ENCODE measurements at regions not wholly inside any gene's neighbourhood (a gene's known extent, or its start where the extent isn't known, plus 50 kb on each side); places are given as distances from the start of the nearest gene placed in this dataset.

- WGBS, 2 donors = 85 to 97% methylated on average over 1 of the region's 1 CpG
- Histone ChIP-seq H3K9me3 (no peaks in the 10 kb centered on the region), H3K27me3 (no peaks in the 10 kb centered on the region), H3K4me1 (no peaks in the 10 kb centered on the region), H3K27ac (no peak overlapping the region), H3K4me3 (no peak overlapping the region), H3K36me3 (ENCODE audit: low read depth, missing control alignments) (no peaks in the 10 kb centered on the region)
- no peak for TF ChIP-seq POLR2A (IDR thresholded peaks at IDR 0.05)
- no peak for TF ChIP-seq CTCF (IDR thresholded peaks at IDR 0.05)
- intact Hi-C loops (cut with DNase I; ENCODE audit: low total_unique reads) = no loop called here
- DNase-seq = no peak
These were observed 143.3 kb downstream of the CD83 start for GRCh38 chr6:14260839-14261238.

- WGBS, 2 donors = 91 to 93% methylated on average over 1 of the region's 1 CpG
- no peaks in the 10 kb centered on the region for H3K9me3 ChIP-seq
- H3K27ac ChIP-seq = no peak overlapping the region
- intact Hi-C loops (cut with DNase I; ENCODE audit: low total_unique reads) = no loop called here
- TF ChIP-seq CTCF (IDR thresholded peaks at IDR 0.05) = no peak
- no peak for TF ChIP-seq POLR2A (IDR thresholded peaks at IDR 0.05)
- H3K4me1 ChIP-seq = no peaks in the 10 kb centered on the region
- H3K4me3 ChIP-seq = no peak overlapping the region
- no peaks in the 10 kb centered on the region for H3K36me3 ChIP-seq (ENCODE audit: low read depth, missing control alignments)
- no peaks in the 10 kb centered on the region for H3K27me3 ChIP-seq
- DNase-seq = no peak
These were observed 146.4 kb downstream of the CD83 start for GRCh38 chr6:14263881-14264424.

- no peak for DNase-seq
- intact Hi-C loops (cut with DNase I; ENCODE audit: low total_unique reads) = no loop called here
- H3K36me3 ChIP-seq (ENCODE audit: low read depth, missing control alignments) = no peaks in the 10 kb centered on the region
These were observed 147.8 kb downstream of the CD83 start for GRCh38 chr6:14265049-14266021.

GRCh38 chr6:14266266-14266665, 148.7 kb downstream of the CD83 start:
- TF ChIP-seq CTCF (IDR thresholded peaks at IDR 0.05) = no peak
- no peak for TF ChIP-seq POLR2A (IDR thresholded peaks at IDR 0.05)

More at GRCh38 chr6:14265049-14266021, 147.8 kb downstream of the CD83 start:
- TF ChIP-seq CTCF (IDR thresholded peaks at IDR 0.05) (no peak), POLR2A (IDR thresholded peaks at IDR 0.05) (no peak)
- 90 to 98% methylated on average over 5 of the region's 5 CpGs for WGBS, 2 donors
- Histone ChIP-seq H3K27me3 (no peaks in the 10 kb centered on the region), H3K4me1 (no peaks in the 10 kb centered on the region), H3K9me3 (no peaks in the 10 kb centered on the region), H3K27ac (no peak overlapping the region), H3K4me3 (no peak overlapping the region)

More at GRCh38 chr6:14266266-14266665, 148.7 kb downstream of the CD83 start:
- Histone ChIP-seq H3K27me3 (no peaks in the 10 kb centered on the region), H3K36me3 (ENCODE audit: low read depth, missing control alignments) (no peaks in the 10 kb centered on the region), H3K27ac (no peak overlapping the region), H3K4me3 (no peak overlapping the region), H3K9me3 (no peaks in the 10 kb centered on the region), H3K4me1 (no peaks in the 10 kb centered on the region)
- no peak for DNase-seq
- WGBS, 2 donors = 84 to 86% methylated on average over 2 of the region's 2 CpGs
- intact Hi-C loops (cut with DNase I; ENCODE audit: low total_unique reads) = no loop called here
